ENCODE measurements at regions not wholly inside any gene's neighbourhood (a gene's known extent, or its start where the extent isn't known, plus 50 kb on each side); places are given as distances from the start of the nearest gene placed in this dataset.

DNA sequence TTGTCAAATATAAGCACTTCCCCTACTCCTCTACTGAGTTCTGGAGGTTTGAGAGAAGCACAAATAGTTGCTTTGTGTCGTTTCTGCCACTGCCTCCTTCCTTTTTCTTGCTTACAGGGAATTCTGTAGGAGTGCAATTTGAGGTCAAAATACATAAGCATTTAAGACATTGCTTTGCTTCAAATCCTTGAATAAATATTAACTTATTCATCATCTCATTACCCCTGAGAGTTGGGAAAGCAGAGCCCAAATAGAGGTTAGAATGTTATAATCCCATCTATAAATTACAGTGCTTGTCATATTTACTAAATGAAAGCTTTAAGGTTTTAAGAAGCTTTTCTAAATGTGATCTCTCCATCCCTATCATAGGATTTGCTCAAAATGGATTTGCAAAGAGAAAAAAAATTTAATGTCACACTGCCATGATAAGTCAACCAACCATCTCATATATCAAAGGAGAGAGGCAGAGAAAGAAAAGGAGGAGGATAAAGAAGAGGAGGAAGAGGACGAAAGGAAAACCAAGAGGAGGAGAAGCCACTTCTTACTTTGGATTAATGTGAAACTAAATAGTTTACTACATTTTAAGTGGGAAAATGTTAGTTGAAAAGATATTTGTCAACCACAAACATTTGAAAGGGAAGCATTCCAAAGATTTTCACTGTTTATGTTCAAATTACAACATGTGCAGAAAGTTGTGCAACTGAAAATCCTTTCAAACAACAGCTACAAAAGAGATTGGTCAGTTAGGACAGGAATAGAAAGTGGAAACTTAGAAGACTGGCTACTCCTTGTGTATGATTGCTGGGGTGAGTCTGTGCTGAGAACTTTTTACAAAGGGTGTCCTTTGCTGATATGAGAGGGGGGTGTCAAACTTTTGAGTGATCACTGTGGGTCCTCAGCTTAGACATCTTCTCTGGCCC is 277.3 kb upstream of the FN1 start:
- no peak for TF ChIP-seq POLR2A (IDR thresholded peaks at IDR 0.05)
- TF ChIP-seq, protein P1, sequence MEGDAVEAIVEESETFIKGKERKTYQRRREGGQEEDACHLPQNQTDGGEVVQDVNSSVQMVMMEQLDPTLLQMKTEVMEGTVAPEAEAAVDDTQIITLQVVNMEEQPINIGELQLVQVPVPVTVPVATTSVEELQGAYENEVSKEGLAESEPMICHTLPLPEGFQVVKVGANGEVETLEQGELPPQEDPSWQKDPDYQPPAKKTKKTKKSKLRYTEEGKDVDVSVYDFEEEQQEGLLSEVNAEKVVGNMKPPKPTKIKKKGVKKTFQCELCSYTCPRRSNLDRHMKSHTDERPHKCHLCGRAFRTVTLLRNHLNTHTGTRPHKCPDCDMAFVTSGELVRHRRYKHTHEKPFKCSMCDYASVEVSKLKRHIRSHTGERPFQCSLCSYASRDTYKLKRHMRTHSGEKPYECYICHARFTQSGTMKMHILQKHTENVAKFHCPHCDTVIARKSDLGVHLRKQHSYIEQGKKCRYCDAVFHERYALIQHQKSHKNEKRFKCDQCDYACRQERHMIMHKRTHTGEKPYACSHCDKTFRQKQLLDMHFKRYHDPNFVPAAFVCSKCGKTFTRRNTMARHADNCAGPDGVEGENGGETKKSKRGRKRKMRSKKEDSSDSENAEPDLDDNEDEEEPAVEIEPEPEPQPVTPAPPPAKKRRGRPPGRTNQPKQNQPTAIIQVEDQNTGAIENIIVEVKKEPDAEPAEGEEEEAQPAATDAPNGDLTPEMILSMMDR (IDR thresholded peaks at IDR 0.05): no peak

Data from right lobe of liver (tissue), 4 donors.